ENCODE measurements at regions not wholly inside any gene's neighbourhood (a gene's known extent, or its start where the extent isn't known, plus 50 kb on each side); places are given as distances from the start of the nearest gene placed in this dataset.

- ChIA-PET CTCF (no interaction called here), POLR2A (no interaction called here)
- no peak for DNase-seq (ENCODE audit: low read depth in 1 of 2, low spot score in 1 of 2)
Observed at GRCh38 chr16:60484901-60485300, 1551.3 kb downstream of the CDH8 start.

GRCh38 chr16:60481591-60481990 is 1554.6 kb downstream of the CDH8 start:
- no peak for DNase-seq (ENCODE audit: low read depth in 1 of 2, low spot score in 1 of 2)
- ChIA-PET POLR2A (no interaction called here), CTCF (interaction anchor here (0.7 kb wide), 1 partner anchor 30 kb away, joined by 3 read pairs; no protein-coding TSS in a partner anchor)
- no peak for FAIRE-seq
- no peak for ATAC-seq
- Histone ChIP-seq H3K4me2 (no peak overlapping the region), H3K27ac (no peak overlapping the region), H3K4me1 (no peaks in the 10 kb centered on the region), H3K9me3 (no peaks in the 10 kb centered on the region), H3K4me3 (no peak overlapping the region)
- WGBS (ENCODE audit: missing lambda C conversion rate), result 55% methylated on average over 2 of the region's 2 CpGs
- TF ChIP-seq USF2 (IDR thresholded peaks at IDR 0.05) (no peak), POLR2AphosphoS2 (conservative IDR thresholded peaks at IDR 0.05; ENCODE audit: low read length) (no peak), RNF2 (IDR thresholded peaks at IDR 0.05; ENCODE audit: borderline replicate concordance, low read depth) (no peak), MAFK (IDR thresholded peaks at IDR 0.05; ENCODE audit: partially characterized antibody) (no peak), CHD4 (IDR thresholded peaks at IDR 0.05; ENCODE audit: borderline replicate concordance) (no peak), TFCP2L1 (CRISPR knock-in tag; IDR thresholded peaks at IDR 0.05) (no peak), ZFP36 (IDR thresholded peaks at IDR 0.05; ENCODE audit: borderline replicate concordance, partially characterized antibody) (no peak), HEYL (CRISPR knock-in tag; IDR thresholded peaks at IDR 0.05) (no peak), JUNB (IDR thresholded peaks at IDR 0.05) (no peak), RCOR1 (IDR thresholded peaks at IDR 0.05; ENCODE audit: low read depth, low read length) (no peak)

More at GRCh38 chr16:60484901-60485300, 1551.3 kb downstream of the CDH8 start:
- no peak overlapping the region for H3K4me2 ChIP-seq
- no peak for TF ChIP-seq HMGXB4 (CRISPR knock-in tag; IDR thresholded peaks at IDR 0.05; ENCODE audit: borderline replicate concordance)
- no peak for TF ChIP-seq MAX (IDR thresholded peaks at IDR 0.05)
- no peak for TF ChIP-seq EHF (CRISPR knock-in tag; IDR thresholded peaks at IDR 0.05)
- TF ChIP-seq HEYL (CRISPR knock-in tag; IDR thresholded peaks at IDR 0.05), result no peak
- TF ChIP-seq BHLHE40 (IDR thresholded peaks at IDR 0.05; ENCODE audit: low read depth, low read length), result no peak
- TF ChIP-seq PBX3 (IDR thresholded peaks at IDR 0.05), result no peak
- TF ChIP-seq MAFK (IDR thresholded peaks at IDR 0.05; ENCODE audit: partially characterized antibody), result no peak
- no peak for TF ChIP-seq CBX8 (IDR thresholded peaks at IDR 0.05)
- TF ChIP-seq USF2 (IDR thresholded peaks at IDR 0.05), result no peak
- TF ChIP-seq PHF8 (IDR thresholded peaks at IDR 0.05; ENCODE audit: borderline replicate concordance, low read depth), result no peak
- no peak for TF ChIP-seq SREBF2 (IDR thresholded peaks at IDR 0.05)
- TF ChIP-seq HDAC2 (IDR thresholded peaks at IDR 0.05), result no peak
- no peak for TF ChIP-seq RARB (CRISPR knock-in tag; IDR thresholded peaks at IDR 0.05)
- no peak for TF ChIP-seq TFCP2L1 (CRISPR knock-in tag; IDR thresholded peaks at IDR 0.05)
- no peak for TF ChIP-seq JUN (IDR thresholded peaks at IDR 0.05)
- TF ChIP-seq RFX5 (IDR thresholded peaks at IDR 0.05), result no peak
- H3K9me3 ChIP-seq, result no peaks in the 10 kb centered on the region
- WGBS (ENCODE audit: missing lambda C conversion rate), result 15% methylated on average over 2 of the region's 2 CpGs
- no peak overlapping the region for H3K27ac ChIP-seq
- no peak for ATAC-seq
- no peaks in the 10 kb centered on the region for H3K4me1 ChIP-seq
- H3K4me3 ChIP-seq, result no peak overlapping the region
- no peak for FAIRE-seq
